ENCODE measurements at regions not wholly inside any gene's neighbourhood (a gene's known extent, or its start where the extent isn't known, plus 50 kb on each side); places are given as distances from the start of the nearest gene placed in this dataset.

- H2AFZ ChIP-seq (ENCODE audit: low read length): no peak overlapping the region
- Mint-ChIP-seq H3K4me1 (peaks cover 7% of the 10 kb centered on the region in 2 experiments), H3K4me3 (no peak overlapping the region), H3K27ac (no peak overlapping the region), H3K27me3 (ENCODE audit: low read depth) (no peaks in the 10 kb centered on the region), H3K36me3 (ENCODE audit: insufficient read depth in 1 of 3, low read depth in 3 of 3) (no peaks in the 10 kb centered on the region), H3K9me3 (no peaks in the 10 kb centered on the region)
- no peak overlapping the region for H3K9ac ChIP-seq (ENCODE audit: extremely low read depth, insufficient read length, low read length)
- H4K8ac ChIP-seq (replicated peaks; ENCODE audit: insufficient read length, low read depth, low read length): no peak overlapping the region
- H3K79me1 ChIP-seq (ENCODE audit: insufficient read depth, low read depth, low read length, poor library complexity, severe bottlenecking): no peaks in the 10 kb centered on the region
- H3K27me3 ChIP-seq (ENCODE audit: insufficient read depth, low read length): no peaks in the 10 kb centered on the region
- no peaks in the 10 kb centered on the region for H4K20me1 ChIP-seq (ENCODE audit: control insufficient read depth, insufficient read depth, insufficient read length)
- TF ChIP-seq CTCF (conservative IDR thresholded peaks at IDR 0.05): no peak
- no peak overlapping the region for H2BK20ac ChIP-seq (ENCODE audit: low read depth, low read length, poor library complexity, severe bottlenecking)
- no peak overlapping the region for H4K5ac ChIP-seq (ENCODE audit: insufficient read length, low read depth, low read length)
- WGBS (ENCODE audit: extremely low coverage, insufficient read length, low lambda C conversion rate): no CpG with 5 or more reads among the region's 1 CpG
- no peak overlapping the region for H2BK5ac ChIP-seq (ENCODE audit: insufficient read length, low read length)
- no peaks in the 10 kb centered on the region for H3K9me3 ChIP-seq (ENCODE audit: control insufficient read depth, low read depth, low read length)
- no peak overlapping the region for H3K27ac ChIP-seq (ENCODE audit: insufficient read length, low read depth, low read length)
- H2BK12ac ChIP-seq (ENCODE audit: insufficient read length, low read depth, low read length): no peak overlapping the region
- H3K4ac ChIP-seq (ENCODE audit: low read depth, low read length): no peak overlapping the region
- no peak overlapping the region for H3K4me2 ChIP-seq (ENCODE audit: insufficient read depth, insufficient read length, low read length)
- no peak overlapping the region for H3T11ph ChIP-seq (ENCODE audit: low read length)
- H2BK120ac ChIP-seq (ENCODE audit: low read depth, low read length, poor library complexity, severe bottlenecking): no peak overlapping the region
- no peaks in the 10 kb centered on the region for H3K23me2 ChIP-seq (ENCODE audit: insufficient read length, low read depth, low read length, poor library complexity, severe bottlenecking)
- H2BK15ac ChIP-seq (ENCODE audit: low read depth, low read length): no peak overlapping the region
- no peaks in the 10 kb centered on the region for H3K79me2 ChIP-seq (ENCODE audit: insufficient read depth, low read length)
- DNase-seq: no peak
- no peak overlapping the region for H4K91ac ChIP-seq (ENCODE audit: insufficient read length, low read depth, low read length)
- H2AK5ac ChIP-seq (ENCODE audit: insufficient read length, low read length): no peak overlapping the region
- no peak overlapping the region for H3K56ac ChIP-seq (ENCODE audit: insufficient read length, low read depth, low read length)
- no peaks in the 10 kb centered on the region; the same call in 1 of the 2 replicates for H3K4me1 ChIP-seq (ENCODE audit: insufficient read depth, low read length)
- no peak overlapping the region for H3K14ac ChIP-seq (ENCODE audit: insufficient read depth, low read length)
- no peak overlapping the region for H3K18ac ChIP-seq (ENCODE audit: insufficient read length, low read depth, low read length)
- H3K23ac ChIP-seq (ENCODE audit: insufficient read length, low read depth, low read length): no peak overlapping the region
These were observed 149.6 kb downstream of the COX18 start for GRCh38 chr4:72919937-72920336.

All from H9 (cell line).